GM12892 (cell line): ENCODE measurements at regions not wholly inside any gene's neighbourhood (a gene's known extent, or its start where the extent isn't known, plus 50 kb on each side); places are given as distances from the start of the nearest gene placed in this dataset.

Experiments
- DNase-seq: peaks from one replicate; pipeline ENCODE4 v3.0.0; 2011; ENCODE audit not compliant: insufficient read length
- FAIRE-seq: peaks from 2 replicates; lab custom pipeline; 2011; peaks lifted over from hg19 to GRCh38; lab: Jason Lieb, UNC
- POLR2A ChIP-seq: IDR thresholded peaks from 2 replicates; pipeline ENCODE4 v1.6.1; 2011; ENCODE audit warnings: low read depth, low read length, control low read depth
- POLR2AphosphoS5 ChIP-seq: IDR thresholded peaks from 2 replicates; pipeline ENCODE4 v1.6.1; 2011; ENCODE audit warnings: low read depth, low read length, control low read depth
- TAF1 ChIP-seq: IDR thresholded peaks from 2 replicates; pipeline ENCODE4 v1.6.1; 2011; ENCODE audit warnings: low read depth, mild to moderate bottlenecking, control low read depth, low read length, borderline replicate concordance

- DNase-seq (no peak), FAIRE-seq (no peak)
Observed at GRCh38 chr12:114944736-114945135, 260.8 kb upstream of the TBX3 start.

GRCh38 chr12:114943601-114944000 lies 259.6 kb upstream of the TBX3 start:
- TF ChIP-seq POLR2AphosphoS5 = no peak
- TF ChIP-seq POLR2A = no peak
- TF ChIP-seq TAF1 = no peak
- no peak for FAIRE-seq
- DNase-seq = no peak

More at GRCh38 chr12:114944736-114945135, 260.8 kb upstream of the TBX3 start:
- no peak for TF ChIP-seq POLR2AphosphoS5
- TF ChIP-seq TAF1 = no peak
- no peak for TF ChIP-seq POLR2A

GRCh38 chr12:114938487-114939210 lies 254.7 kb upstream of the TBX3 start:
- TF ChIP-seq POLR2A (no peak), POLR2AphosphoS5 (no peak), TAF1 (no peak)
- no peak for FAIRE-seq
- no peak for DNase-seq

GRCh38 chr12:114936148-114937079 lies 252.4 kb upstream of the TBX3 start:
- no peak for DNase-seq
- no peak for FAIRE-seq
- TF ChIP-seq POLR2A = no peak
- no peak for TF ChIP-seq POLR2AphosphoS5
- no peak for TF ChIP-seq TAF1

- TF ChIP-seq TAF1 = no peak
- no peak for TF ChIP-seq POLR2AphosphoS5
- no peak for TF ChIP-seq POLR2A
- no peak for DNase-seq
- no peak for FAIRE-seq
Observed at GRCh38 chr12:114935658-114936057, 251.7 kb upstream of the TBX3 start.

GRCh38 chr12:114933428-114934160 lies 249.6 kb upstream of the TBX3 start:
- FAIRE-seq (no peak), DNase-seq (no peak)

GRCh38 chr12:114932806-114933205 lies 248.8 kb upstream of the TBX3 start:
- DNase-seq = no peak

More at GRCh38 chr12:114933428-114934160, 249.6 kb upstream of the TBX3 start:
- TF ChIP-seq TAF1 (no peak), POLR2A (no peak), POLR2AphosphoS5 (no peak)

GRCh38 chr12:114931025-114931424 lies 247.1 kb upstream of the TBX3 start:
- DNase-seq (no peak), FAIRE-seq (no peak)
- no peak for TF ChIP-seq POLR2A
- TF ChIP-seq POLR2AphosphoS5 = no peak
- TF ChIP-seq TAF1 = no peak

More at GRCh38 chr12:114932806-114933205, 248.8 kb upstream of the TBX3 start:
- TF ChIP-seq POLR2AphosphoS5 (no peak), POLR2A (no peak)
- no peak for FAIRE-seq

- DNase-seq = no peak
- TF ChIP-seq TAF1 = no peak
- TF ChIP-seq POLR2A = no peak
- TF ChIP-seq POLR2AphosphoS5 = no peak
- FAIRE-seq = no peak
Observed at GRCh38 chr12:114926341-114926740, 242.4 kb upstream of the TBX3 start.

- DNase-seq = no peak
- TF ChIP-seq TAF1 = no peak
- no peak for TF ChIP-seq POLR2A
- TF ChIP-seq POLR2AphosphoS5 = no peak
- no peak for FAIRE-seq
Observed at GRCh38 chr12:114924946-114925475, 241.0 kb upstream of the TBX3 start.

GRCh38 chr12:114921781-114922180 lies 237.8 kb upstream of the TBX3 start:
- FAIRE-seq (no peak), DNase-seq (no peak)
- TF ChIP-seq TAF1 (no peak), POLR2A (no peak), POLR2AphosphoS5 (no peak)
